WTC11 (cell line): ENCODE measurements at regions not wholly inside any gene's neighbourhood (a gene's known extent, or its start where the extent isn't known, plus 50 kb on each side); places are given as distances from the start of the nearest gene placed in this dataset.

Experiments used
- ATAC-seq: fragments of 200-7000 bp; cut with Tn5 transposase; 2 replicates; pipeline ENCODE4 v1.10.0; 2021; ENCODE audit warnings: mild to moderate bottlenecking, moderate library complexity
- CTCF ChIA-PET: fragments of 300-600 bp; sonication (Branson Sonifier 250); formaldehyde crosslinking; loops from one replicate; lab custom pipeline; 2021; ENCODE audit warnings: antibody characterized with exemption; lab: Charles Lee
- POLR2A ChIA-PET: fragments of 350-600 bp; sonication (Branson Sonifier 250); formaldehyde crosslinking; loops from one replicate; lab custom pipeline; 2021; ENCODE audit warnings: antibody characterized with exemption; lab: Charles Lee
- DNase-seq: peaks from one replicate; pipeline ENCODE4 v3.0.0; 2021; ENCODE audit warnings: low spot score
- H3K27ac Mint-ChIP-seq: 2 replicates; pipeline ENCODE4 v1.8.0; 2021; ENCODE audit warnings: mixed read lengths
- H3K27me3 Mint-ChIP-seq: 2 replicates; pipeline ENCODE4 v1.8.0; 2021; ENCODE audit warnings: low read depth, mild to moderate bottlenecking, moderate library complexity, mixed read lengths
- H3K36me3 Mint-ChIP-seq: 2 replicates; pipeline ENCODE4 v1.8.0; 2021; ENCODE audit warnings: mixed read lengths
- H3K4me1 Mint-ChIP-seq: 2 replicates; pipeline ENCODE4 v1.8.0; 2022; ENCODE audit warnings: mixed read lengths
- H3K4me3 Mint-ChIP-seq: 2 replicates; pipeline ENCODE4 v1.8.0; 2021; ENCODE audit warnings: mild to moderate bottlenecking, moderate library complexity, mixed read lengths
- H3K9me3 Mint-ChIP-seq: 2 replicates; pipeline ENCODE4 v1.8.0; 2021; ENCODE audit warnings: mixed read lengths
- CREM ChIP-seq: sonication (generic); formaldehyde crosslinking; IDR thresholded peaks from 2 replicates; pipeline ENCODE4 v1.8.1; 2022; ENCODE audit warnings: mild to moderate bottlenecking, missing genetic modification reagents, moderate library complexity
- ELF4 ChIP-seq: sonication (generic); formaldehyde crosslinking; IDR thresholded peaks from 2 replicates; pipeline ENCODE4 v1.8.1; 2022; ENCODE audit warnings: low read depth, mild to moderate bottlenecking, moderate library complexity, missing genetic modification reagents
- FOXP1 ChIP-seq: sonication (generic); formaldehyde crosslinking; IDR thresholded peaks from 2 replicates; pipeline ENCODE4 v1.8.0; 2022; ENCODE audit warnings: missing genetic modification reagents, mild to moderate bottlenecking, moderate library complexity, borderline replicate concordance
- JUN ChIP-seq: sonication (generic); formaldehyde crosslinking; IDR thresholded peaks from 2 replicates; pipeline ENCODE4 v1.8.0; 2023; ENCODE audit warnings: mild to moderate bottlenecking, missing genetic modification reagents
- MXD4 ChIP-seq: fragments of 250-450 bp; sonication (Bioruptor Pico); IDR thresholded peaks from 2 replicates; pipeline ENCODE4 v1.8.0; 2021; ENCODE audit warnings: mild to moderate bottlenecking, moderate library complexity, borderline replicate concordance
- MYBL2 ChIP-seq: sonication (generic); formaldehyde crosslinking; IDR thresholded peaks from 2 replicates; pipeline ENCODE4 v1.8.1; 2023; ENCODE audit warnings: mild to moderate bottlenecking, moderate library complexity, missing genetic modification reagents
- NFYB ChIP-seq: sonication (generic); formaldehyde crosslinking; conservative IDR thresholded peaks from 2 replicates; pipeline ENCODE4 v1.8.0; 2022; ENCODE audit warnings: low read depth, missing genetic modification reagents
- TEAD1 ChIP-seq: sonication (generic); formaldehyde crosslinking; IDR thresholded peaks from 2 replicates; pipeline ENCODE4 v1.8.0; 2022; ENCODE audit warnings: mild to moderate bottlenecking, missing genetic modification reagents
- ZNF317 ChIP-seq: sonication (generic); formaldehyde crosslinking; IDR thresholded peaks from 2 replicates; pipeline ENCODE4 v1.8.1; 2023; ENCODE audit warnings: low read depth, mild to moderate bottlenecking, moderate library complexity, missing genetic modification reagents, borderline replicate concordance
- TF ChIP-seq, protein P1 (sequence below): sonication (generic); formaldehyde crosslinking; IDR thresholded peaks from 2 replicates; pipeline ENCODE4 v1.8.1; 2023; ENCODE audit warnings: mild to moderate bottlenecking, missing genetic modification reagents, borderline replicate concordance
- TF ChIP-seq, protein P2 (sequence below): sonication (generic); formaldehyde crosslinking; IDR thresholded peaks from 2 replicates; pipeline ENCODE4 v1.8.1; 2022; ENCODE audit warnings: low read depth, missing genetic modification reagents, borderline replicate concordance

GRCh38 chr16:54430491-54431030 is 144.0 kb upstream of the IRX3 start:
- peaks cover 3% of the 10 kb centered on the region; the same call in 1 of the 2 replicates for H3K36me3 Mint-ChIP-seq
- H3K27me3 Mint-ChIP-seq, result peaks cover 32% of the 10 kb centered on the region
- ChIA-PET POLR2A (no interaction called here), CTCF (no interaction called here)
- peaks cover 13% of the 10 kb centered on the region for H3K4me1 Mint-ChIP-seq
- TF ChIP-seq FOXP1 (CRISPR knock-in tag) (no peak), NFYB (CRISPR knock-in tag) (no peak), ELF4 (no peak), TEAD1 (CRISPR knock-in tag) (peak; percentile 25; the same call in 1 of the 2 replicates), ZNF317 (CRISPR knock-in tag) (no peak)
- H3K27ac Mint-ChIP-seq, result no peak overlapping the region
- peak; percentile 46 for ATAC-seq
- H3K9me3 Mint-ChIP-seq, result peaks cover 20% of the 10 kb centered on the region
- no peak for DNase-seq
- no peak overlapping the region for H3K4me3 Mint-ChIP-seq

GRCh38 chr16:54429029-54429428 is 142.4 kb upstream of the IRX3 start:
- H3K4me1 Mint-ChIP-seq, result peaks cover 13% of the 10 kb centered on the region
- H3K9me3 Mint-ChIP-seq, result peaks cover 11% of the 10 kb centered on the region
- ATAC-seq (no peak), DNase-seq (no peak)
- TF ChIP-seq, protein P1, sequence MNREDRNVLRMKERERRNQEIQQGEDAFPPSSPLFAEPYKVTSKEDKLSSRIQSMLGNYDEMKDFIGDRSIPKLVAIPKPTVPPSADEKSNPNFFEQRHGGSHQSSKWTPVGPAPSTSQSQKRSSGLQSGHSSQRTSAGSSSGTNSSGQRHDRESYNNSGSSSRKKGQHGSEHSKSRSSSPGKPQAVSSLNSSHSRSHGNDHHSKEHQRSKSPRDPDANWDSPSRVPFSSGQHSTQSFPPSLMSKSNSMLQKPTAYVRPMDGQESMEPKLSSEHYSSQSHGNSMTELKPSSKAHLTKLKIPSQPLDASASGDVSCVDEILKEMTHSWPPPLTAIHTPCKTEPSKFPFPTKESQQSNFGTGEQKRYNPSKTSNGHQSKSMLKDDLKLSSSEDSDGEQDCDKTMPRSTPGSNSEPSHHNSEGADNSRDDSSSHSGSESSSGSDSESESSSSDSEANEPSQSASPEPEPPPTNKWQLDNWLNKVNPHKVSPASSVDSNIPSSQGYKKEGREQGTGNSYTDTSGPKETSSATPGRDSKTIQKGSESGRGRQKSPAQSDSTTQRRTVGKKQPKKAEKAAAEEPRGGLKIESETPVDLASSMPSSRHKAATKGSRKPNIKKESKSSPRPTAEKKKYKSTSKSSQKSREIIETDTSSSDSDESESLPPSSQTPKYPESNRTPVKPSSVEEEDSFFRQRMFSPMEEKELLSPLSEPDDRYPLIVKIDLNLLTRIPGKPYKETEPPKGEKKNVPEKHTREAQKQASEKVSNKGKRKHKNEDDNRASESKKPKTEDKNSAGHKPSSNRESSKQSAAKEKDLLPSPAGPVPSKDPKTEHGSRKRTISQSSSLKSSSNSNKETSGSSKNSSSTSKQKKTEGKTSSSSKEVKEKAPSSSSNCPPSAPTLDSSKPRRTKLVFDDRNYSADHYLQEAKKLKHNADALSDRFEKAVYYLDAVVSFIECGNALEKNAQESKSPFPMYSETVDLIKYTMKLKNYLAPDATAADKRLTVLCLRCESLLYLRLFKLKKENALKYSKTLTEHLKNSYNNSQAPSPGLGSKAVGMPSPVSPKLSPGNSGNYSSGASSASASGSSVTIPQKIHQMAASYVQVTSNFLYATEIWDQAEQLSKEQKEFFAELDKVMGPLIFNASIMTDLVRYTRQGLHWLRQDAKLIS (CRISPR knock-in tag), result no peak
- TF ChIP-seq, protein P2, sequence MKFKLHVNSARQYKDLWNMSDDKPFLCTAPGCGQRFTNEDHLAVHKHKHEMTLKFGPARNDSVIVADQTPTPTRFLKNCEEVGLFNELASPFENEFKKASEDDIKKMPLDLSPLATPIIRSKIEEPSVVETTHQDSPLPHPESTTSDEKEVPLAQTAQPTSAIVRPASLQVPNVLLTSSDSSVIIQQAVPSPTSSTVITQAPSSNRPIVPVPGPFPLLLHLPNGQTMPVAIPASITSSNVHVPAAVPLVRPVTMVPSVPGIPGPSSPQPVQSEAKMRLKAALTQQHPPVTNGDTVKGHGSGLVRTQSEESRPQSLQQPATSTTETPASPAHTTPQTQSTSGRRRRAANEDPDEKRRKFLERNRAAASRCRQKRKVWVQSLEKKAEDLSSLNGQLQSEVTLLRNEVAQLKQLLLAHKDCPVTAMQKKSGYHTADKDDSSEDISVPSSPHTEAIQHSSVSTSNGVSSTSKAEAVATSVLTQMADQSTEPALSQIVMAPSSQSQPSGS, result no peak
- TF ChIP-seq MYBL2 (CRISPR knock-in tag) (no peak), JUN (no peak), MXD4 (no peak)
- POLR2A ChIA-PET, result no interaction called here
- CTCF ChIA-PET, result no interaction called here
- H3K4me3 Mint-ChIP-seq, result no peak overlapping the region
- H3K27ac Mint-ChIP-seq, result no peak overlapping the region
- peaks cover 3% of the 10 kb centered on the region; the same call in 1 of the 2 replicates for H3K36me3 Mint-ChIP-seq
- H3K27me3 Mint-ChIP-seq, result peaks cover 32% of the 10 kb centered on the region

GRCh38 chr16:54426553-54426849 is 139.9 kb upstream of the IRX3 start:
- H3K27ac Mint-ChIP-seq, result no peak overlapping the region
- ATAC-seq (no peak), DNase-seq (no peak)
- TF ChIP-seq CREM (CRISPR knock-in tag), result no peak
- TF ChIP-seq, protein P2, result no peak
- TF ChIP-seq TEAD1 (CRISPR knock-in tag), result no peak
- H3K27me3 Mint-ChIP-seq, result peaks cover 31% of the 10 kb centered on the region
- ChIA-PET CTCF (no interaction called here), POLR2A (no interaction called here)
- peaks cover 13% of the 10 kb centered on the region for H3K4me1 Mint-ChIP-seq
- H3K9me3 Mint-ChIP-seq, result peaks cover 11% of the 10 kb centered on the region
- H3K4me3 Mint-ChIP-seq, result no peak overlapping the region
- peaks cover 3% of the 10 kb centered on the region; the same call in 1 of the 2 replicates for H3K36me3 Mint-ChIP-seq
